HG03432 (cell line): ENCODE measurements at regions not wholly inside any gene's neighbourhood (a gene's known extent, or its start where the extent isn't known, plus 50 kb on each side); places are given as distances from the start of the nearest gene placed in this dataset.

Experiments used
- ATAC-seq: cut with Tn5 transposase; IDR thresholded peaks from one replicate; pipeline ENCODE4 v1.9.1; 2021; ENCODE audit warnings: mild to moderate bottlenecking, moderate library complexity; ENCODE audit not compliant: unreplicated experiment

GRCh38 chr4:89438102-89438831 is 130.7 kb upstream of the GPRIN3 start:
- peak; percentile 85 for ATAC-seq

DNA sequence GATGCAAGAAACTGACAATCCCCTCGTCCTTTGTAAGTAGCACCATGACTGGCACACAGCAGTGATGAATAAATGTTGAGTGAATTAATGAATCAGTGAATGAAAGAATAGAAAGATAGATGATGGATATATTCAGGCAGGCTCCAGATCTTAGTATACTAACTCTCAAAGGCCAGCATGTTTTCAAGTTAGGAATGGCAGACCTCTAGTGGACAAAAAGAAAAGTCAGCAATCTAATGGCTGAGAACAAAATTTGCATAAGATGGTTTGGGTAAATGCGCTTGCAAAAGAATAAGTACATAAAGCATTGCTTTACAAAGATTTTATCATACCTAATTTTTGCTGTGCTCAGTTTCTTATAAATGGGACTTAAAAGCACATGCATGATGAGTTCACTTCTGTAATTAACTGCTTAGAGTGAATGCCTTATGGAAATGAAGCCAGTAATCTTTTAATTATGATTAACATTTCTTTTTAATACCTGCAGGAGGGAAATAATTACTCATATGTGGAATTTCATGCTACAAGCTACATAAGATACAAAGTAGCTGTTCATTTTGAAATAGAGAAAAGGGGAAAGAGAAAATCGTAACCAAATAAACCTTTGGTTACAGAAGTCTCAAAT is 126.9 kb upstream of the GPRIN3 start:
- ATAC-seq: peak; percentile 71

- ATAC-seq: no peak
These were observed 120.2 kb upstream of the GPRIN3 start for GRCh38 chr4:89427782-89428181.

- ATAC-seq: no peak
These were observed 117.4 kb upstream of the GPRIN3 start for GRCh38 chr4:89425023-89425422.

- ATAC-seq: no peak
These were observed 114.9 kb upstream of the GPRIN3 start for GRCh38 chr4:89422441-89422990.

DNA sequence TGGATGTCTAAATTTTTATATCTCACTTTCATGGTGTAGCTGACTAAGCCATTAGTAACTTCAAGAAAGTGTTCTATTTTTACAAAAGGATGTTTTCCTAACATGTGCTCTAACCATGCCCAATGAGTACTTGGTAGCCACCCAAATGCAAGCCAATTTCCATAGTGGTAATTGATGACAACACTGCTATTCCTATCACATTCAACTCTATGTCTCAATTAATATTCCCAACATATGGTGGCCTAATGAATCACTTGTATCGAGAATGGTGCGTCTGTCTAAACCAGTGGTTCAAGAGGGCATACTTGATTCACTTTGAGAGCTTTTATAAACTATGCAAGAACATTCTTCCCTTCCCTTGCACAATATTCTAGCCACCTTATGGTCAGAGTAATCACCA is 112.9 kb upstream of the GPRIN3 start:
- ATAC-seq: no peak

DNA sequence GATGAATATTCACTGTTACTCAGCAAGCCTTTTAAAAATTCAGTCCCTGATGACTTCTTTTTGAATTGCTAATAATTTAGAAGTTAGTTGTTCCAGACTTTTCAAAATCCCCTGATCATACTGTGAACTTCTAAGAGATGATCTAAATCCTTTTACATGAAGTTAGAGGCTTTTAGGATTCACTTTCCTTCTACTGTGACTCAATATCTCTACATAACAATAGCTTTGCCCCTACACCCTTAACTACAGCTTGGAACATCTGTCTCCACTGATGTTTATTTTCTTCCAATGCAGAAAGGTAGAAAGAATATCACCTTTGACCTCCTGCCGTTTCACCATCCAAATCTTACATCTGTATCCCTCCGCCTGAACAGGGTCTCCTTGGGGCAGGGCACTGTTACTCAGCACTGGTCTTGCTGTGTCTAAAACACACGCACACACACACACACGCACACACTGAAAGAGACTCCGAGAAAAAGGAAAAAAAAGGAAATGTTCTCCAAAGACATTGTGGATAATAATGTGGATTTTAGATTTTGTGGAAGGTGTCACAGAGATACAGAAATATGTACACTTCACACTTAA is 111.6 kb upstream of the GPRIN3 start:
- ATAC-seq: no peak

GRCh38 chr4:89416960-89417359 is 109.4 kb upstream of the GPRIN3 start:
- no peak for ATAC-seq

- no peak for ATAC-seq
These were observed 105.9 kb upstream of the GPRIN3 start for GRCh38 chr4:89413518-89413917.

- no peak for ATAC-seq
These were observed 104.1 kb upstream of the GPRIN3 start for GRCh38 chr4:89411539-89412309.

DNA sequence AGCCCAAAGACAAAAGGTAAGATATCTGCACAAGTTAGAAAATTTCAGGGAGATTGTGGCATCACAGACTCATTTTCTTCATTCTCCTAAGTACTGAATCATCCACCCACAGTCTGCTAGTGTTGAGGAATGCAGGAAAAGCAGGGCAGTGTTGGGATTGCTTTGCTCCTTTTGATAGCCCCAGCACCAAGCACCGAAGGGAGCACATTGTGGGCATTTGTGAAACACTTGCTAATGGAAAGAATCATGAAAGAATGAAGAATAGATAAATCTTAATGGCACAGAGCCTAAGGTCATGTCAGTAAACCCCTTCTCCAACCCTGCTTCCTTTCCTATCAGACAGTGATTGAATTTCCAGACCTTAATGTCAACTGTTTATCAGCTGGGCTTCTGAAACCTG is 103.1 kb upstream of the GPRIN3 start:
- no peak for ATAC-seq

- no peak for ATAC-seq
These were observed 96.9 kb upstream of the GPRIN3 start for GRCh38 chr4:89404530-89404929.

DNA sequence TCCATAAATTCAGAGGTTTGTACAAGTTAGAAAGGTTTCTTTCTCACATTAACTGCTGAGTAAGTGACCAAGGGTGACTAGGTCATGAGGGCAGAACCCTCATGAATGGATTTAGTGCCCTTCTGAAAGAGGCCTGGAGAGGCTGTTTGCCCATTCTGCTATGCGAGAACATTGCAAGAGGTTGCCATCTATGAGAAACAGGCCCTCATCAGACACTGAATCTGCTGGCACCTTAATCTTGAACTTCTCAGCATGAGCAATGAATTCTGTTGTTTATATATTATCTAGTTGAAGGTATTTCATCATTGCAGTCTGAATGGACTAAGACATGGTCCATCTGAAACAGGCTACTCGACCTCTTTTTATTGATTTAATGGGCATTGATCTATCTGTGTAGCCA is 96.2 kb upstream of the GPRIN3 start:
- no peak for ATAC-seq

DNA sequence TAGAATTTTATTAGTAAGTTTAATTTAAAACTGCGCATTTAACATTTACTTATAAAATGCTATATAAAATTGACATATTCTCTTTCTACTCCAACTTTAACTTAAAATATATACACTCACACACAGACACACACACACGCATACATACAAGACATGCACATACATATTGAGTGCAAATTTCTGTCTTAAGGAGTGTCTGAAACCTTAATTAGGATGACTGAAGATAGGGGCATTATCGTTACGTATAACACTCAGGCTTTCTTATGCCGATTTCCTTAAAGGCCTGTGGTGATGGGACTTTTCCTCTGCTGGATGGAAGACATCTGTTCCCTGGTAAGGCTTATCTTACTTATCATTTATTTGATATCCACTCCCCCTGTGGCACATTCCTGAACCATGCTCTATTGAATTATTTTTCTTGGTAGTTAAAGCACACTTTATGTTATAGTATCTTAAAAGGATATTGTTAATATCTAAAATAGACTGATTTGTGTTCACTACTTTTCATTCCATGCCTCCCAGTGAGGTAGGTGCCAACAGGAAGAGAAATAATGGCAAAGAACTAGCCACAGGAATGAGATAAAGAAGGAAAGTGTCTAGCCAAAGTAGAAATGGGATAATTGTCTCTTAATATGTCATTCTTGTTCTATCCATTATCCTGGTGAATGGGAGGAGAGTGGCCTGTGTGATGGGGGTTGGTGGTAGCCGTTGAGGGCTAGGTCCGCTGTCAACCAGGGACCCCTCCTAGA is 92.9 kb upstream of the GPRIN3 start:
- ATAC-seq: no peak

GRCh38 chr4:89398644-89399043 is 91.0 kb upstream of the GPRIN3 start:
- no peak for ATAC-seq

DNA sequence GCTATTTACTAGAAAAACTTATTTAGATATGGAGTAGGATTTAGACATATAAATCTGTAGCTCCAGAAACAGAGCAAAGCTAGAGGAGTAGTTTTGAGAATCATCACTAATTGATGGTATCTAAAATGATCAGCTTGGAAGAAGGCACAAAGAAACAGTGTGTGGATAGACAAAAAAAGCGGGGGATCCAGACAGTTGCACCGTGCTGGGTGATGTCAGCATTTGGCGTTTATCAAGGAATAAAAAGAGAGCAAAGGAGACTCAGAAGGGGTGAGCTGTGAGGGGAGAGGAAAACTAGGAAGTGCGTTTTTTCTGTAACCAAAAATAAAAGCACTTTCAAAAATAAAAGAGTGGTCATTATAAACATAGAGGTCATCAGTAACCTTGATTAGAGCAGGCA is 90.5 kb upstream of the GPRIN3 start:
- no peak for ATAC-seq

- no peak for ATAC-seq
These were observed 89.8 kb upstream of the GPRIN3 start for GRCh38 chr4:89397441-89397840.

GRCh38 chr4:89382439-89382838 is 74.8 kb upstream of the GPRIN3 start:
- no peak for ATAC-seq

DNA sequence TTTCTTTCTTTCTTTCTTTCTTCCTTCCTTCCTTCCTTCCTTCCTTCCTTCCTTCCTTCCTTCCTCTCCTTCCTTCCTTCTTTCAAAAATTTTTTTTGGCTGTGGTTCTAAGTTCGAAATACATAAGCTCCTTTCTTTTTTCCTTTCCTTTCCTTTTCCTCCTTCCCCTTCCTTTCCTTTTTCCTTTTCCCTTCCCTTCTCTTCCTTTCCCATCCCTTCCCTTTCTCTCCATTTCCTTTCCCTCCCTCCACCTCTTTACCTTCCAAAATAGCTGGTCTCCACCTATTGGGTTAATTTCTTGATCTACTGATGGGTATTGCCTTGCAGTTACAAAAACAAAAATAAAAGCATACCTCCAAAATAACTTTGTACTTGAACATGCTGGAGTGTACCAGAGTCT is 73.4 kb upstream of the GPRIN3 start:
- ATAC-seq: no peak

DNA sequence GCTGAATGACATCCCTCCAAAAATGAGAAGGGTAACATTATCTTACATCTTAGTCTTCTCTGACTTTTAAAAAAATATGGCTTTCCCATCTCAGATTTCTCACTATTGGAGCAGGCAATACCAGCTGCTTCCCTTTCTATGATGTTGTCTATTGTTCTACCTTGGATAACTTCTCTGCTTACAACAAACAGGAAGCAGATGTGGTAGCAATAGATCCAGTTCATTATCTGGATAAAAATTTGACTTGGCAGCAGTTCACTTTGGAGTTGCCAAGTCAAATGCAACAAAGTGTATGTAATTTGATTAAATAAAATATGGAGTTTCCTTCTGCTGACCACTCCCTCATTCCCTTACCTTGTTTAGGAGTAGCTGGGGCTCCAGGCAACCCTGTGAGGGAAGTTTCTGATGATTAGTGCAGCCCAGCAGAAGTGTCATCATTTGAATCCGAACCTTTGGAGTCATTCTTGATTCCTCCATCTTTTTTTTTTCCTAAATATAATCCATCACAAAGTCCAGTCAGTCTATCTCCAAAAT is 72.0 kb upstream of the GPRIN3 start:
- no peak for ATAC-seq
